DMS114 treated with DMSO at 0.1 percent for 48 hours (cell line): ENCODE measurements at regions not wholly inside any gene's neighbourhood (a gene's known extent, or its start where the extent isn't known, plus 50 kb on each side); places are given as distances from the start of the nearest gene placed in this dataset.

Experiments used
- DNase-seq: peaks from one replicate; lab custom pipeline; 2025; ENCODE audit not compliant: unreplicated experiment; lab: John Stamatoyannopoulos, UW

DNA sequence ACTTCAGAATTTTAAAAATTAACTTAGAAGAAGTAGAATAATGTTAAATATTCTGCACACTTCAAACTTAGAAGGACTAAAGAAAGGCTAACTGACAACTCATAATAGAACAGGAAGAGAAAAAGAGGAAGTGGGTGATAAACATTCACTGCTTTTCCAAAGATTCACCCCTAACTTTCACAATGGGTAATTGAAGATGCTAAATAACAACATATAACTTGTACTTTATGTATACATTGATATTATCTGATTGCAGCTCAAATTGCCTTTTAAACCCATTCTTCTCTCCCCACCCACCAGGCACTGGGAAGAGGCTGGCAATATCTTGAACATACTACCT is 376.6 kb downstream of the EFNA5 start:
- no peak for DNase-seq

DNA sequence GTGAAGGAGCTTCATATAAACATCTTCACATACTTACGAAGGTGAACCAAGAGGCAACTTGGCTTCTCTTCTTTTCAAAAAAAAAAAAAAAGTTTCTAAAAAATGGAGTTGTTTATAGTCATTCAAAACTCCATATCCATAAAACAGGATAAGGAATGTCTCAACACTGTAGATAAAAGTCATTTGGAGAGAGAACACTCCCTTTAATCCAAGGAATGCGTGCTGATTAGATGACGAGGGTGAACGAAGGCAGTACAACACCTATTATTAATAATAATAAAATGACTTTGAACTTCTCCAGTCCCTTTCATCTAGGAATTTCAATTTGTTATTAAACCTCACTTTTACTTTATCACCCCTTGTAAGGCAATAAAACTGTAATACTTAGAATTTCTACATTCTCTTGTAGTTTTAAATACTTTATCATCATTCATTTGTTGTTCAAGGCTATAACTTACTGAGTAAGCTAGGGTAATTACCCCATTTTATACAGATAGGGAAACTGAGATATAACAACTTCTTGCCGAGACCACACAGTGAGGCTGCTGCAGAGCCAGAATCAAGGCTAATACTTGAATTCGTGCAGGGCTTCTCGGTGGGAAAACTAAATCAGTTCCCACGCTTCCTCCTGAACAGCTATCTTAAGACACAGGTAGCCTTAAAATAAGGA is 377.1 kb downstream of the EFNA5 start:
- DNase-seq, result no peak

DNA sequence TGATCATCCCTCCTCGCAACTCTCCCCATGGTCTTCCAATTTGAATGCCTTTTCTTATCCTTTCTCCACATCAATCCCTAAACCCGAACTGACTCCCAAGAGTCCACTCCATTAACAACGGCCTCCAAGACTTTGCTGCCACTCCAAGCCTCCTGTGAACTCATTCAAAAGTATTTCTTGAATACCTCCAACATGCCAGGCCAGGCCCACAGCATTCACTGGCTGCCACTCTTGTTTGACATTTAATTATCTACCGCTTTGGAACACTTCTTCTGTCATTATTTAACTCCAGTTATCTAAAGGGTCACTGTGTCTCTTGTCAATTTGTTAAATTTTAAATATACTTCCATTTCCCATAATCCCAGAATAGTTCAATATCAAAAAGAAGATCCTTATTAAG is 378.9 kb downstream of the EFNA5 start:
- no peak for DNase-seq

DNA sequence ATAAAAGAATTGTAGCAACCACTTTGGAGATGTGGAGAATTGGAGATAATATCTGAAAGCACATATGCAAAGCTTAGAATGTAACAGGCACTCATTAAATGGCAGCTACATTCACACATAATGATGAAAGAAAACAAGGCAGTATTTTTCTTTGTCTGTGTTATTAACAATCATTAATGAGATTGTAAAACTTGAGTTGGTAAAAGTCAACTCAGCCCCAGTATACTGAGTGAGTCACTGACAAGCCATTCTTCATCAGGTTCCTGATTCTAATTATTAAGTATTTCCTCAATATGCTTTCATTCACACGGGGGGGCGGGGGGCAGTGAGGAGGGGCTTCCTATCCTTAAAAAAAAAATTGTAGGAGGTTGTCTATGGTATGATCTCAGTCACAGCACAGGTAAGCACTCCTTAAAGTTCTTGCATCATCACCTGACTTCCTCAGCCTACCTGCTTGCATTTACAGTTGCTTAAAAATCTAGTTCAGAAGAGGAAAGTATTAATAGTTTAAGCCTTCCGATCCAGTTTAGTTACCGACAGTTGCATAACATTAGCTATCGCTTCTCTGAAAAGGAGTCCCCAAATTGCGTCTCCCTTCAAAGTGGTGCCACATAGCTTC is 379.8 kb downstream of the EFNA5 start:
- DNase-seq, result no peak

DNA sequence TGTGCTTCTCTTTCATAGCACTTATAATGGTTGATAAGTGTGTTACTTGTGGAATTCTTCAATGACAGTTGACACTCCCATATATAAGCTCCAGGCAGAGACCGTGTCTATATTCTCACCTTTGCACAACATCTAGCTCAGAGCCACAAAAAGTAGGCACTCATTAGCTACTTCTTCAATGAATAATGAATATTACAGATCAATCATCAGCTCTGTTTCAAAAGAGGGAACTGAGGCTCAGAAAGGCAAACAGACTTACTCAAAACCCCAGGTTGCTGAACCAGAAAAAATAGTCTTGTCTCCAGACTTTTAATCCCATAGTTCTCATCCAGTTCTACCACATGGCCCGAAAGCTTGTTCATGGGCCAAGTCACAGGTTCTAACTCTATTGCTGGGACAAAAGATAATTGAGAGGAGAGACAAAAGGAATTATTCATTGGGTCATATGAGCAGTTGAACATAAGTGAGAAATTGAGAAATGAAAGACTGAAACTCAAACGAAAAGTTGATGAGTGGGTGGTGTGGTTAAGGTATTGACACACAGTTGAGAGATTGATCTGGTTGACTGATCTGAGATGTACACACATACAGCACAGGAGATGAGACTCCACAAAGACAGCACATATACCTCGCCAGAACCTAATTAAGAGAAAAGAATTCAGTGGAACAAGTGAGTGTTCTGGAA is 381.6 kb downstream of the EFNA5 start:
- no peak for DNase-seq

DNA sequence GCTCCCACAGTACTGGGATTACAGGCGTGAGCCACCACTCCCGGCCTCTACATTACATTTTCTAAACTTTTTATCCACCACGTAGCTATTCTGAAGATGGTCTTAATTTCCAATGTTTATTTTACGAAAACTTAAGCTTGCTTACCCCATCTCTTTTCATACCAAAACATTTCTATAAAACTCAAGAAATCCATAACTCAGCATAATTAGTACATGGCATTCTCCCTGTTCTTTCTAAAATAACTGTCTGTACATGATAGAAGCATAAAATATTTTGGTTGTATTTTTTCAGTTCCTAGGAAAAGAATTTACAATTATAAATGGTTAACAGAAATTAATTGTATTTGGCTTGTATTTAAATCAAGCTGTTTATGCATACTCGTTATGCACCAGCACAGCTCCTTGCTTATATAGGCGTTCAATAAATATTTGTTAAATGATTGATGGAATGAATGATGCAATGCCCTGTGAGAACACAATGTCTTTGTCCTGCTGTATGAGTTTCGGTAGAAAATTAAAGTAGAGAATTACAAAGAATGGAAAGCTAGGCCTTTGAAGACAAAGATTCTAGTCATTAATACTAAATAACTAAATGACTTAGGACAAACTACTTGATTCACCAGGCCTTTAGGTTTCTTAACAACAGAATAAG is 384.2 kb downstream of the EFNA5 start:
- no peak for DNase-seq

DNA sequence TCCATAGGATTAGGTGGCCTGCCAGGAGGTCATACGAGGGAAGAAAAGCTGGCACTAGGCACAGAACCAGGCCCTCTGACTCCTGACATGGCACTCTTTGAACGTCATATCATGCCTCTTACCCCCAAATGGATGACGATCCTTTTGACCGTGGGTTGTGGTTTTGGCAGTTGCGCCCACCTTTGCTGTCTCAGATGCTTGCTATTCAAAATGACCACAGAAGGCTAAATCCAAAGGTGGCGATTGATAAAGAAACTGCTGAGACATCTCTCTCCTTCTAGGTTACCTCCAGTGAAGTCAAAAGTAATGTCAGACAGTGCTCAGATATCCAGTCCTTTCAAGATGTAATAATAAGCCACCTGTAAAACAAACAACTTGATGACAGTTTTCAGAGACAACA is 385.0 kb downstream of the EFNA5 start:
- DNase-seq, result no peak

DNA sequence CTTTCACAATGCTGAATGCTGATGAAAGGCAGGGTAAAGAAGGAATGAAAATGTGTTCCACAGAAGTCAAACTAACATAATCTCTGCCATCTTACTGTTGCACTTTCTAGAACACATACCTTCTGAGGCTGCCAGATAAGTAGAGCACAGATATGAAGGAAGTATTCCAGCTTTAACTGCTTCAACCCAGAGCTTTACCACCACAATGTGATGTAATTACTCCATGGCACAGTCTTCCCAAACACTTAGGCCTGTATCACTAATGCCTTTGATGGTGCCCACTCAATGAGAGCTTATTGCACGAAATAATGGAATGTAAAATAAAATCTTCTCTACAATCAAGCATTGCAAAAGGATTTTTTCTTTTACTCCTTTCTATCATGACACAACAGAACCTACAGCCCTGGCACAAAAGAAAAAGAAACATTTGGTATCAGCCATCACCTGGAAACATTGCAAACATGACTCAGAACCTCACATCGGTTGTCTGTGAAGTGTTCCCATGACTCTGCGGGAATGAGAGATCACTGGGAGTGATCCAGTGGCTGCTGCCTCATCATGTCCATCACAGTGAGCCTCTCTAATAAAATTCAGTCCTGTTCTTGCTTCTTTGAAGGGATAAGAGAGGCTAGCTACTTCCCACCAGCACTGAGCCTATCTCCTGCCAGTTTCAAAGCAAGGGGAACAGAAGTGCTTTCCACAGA is 385.8 kb downstream of the EFNA5 start:
- DNase-seq, result no peak

DNA sequence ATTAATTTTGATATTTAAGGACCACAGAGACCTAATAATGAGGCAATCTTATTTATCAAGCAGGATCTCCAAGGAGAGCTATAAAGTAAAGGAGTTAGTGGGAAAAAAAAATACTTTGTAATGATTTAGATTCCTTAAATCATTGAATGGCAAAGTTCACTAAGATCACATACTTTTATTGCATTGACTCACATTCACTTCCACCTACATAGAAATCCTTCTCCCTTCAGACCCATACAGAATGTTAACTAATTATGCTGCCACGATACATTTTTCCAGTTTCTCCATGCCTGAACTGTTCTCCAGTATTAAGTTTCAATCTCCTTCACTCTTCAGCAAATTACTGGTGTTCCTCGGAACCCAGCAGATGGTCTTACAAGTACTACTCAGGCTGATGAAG is 388.7 kb downstream of the EFNA5 start:
- DNase-seq, result no peak

DNA sequence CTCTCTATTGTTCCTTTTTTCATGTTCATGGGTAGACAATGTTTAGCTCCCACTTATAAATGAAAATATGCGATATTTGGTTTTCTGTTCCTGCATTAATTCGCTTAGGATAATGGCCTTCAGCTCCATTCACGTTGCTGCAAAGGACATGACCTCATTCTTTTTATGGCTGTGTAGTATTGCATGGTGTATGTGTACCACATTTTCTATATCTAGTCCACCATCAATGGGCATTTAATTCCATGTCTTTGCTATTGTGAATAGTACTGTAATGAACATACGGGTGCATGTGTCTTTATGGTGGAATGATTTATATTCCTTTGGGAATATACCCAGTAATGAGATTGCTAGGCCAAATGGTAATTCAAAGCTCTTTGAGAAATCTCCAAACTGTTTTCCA is 392.0 kb downstream of the EFNA5 start:
- no peak for DNase-seq

DNA sequence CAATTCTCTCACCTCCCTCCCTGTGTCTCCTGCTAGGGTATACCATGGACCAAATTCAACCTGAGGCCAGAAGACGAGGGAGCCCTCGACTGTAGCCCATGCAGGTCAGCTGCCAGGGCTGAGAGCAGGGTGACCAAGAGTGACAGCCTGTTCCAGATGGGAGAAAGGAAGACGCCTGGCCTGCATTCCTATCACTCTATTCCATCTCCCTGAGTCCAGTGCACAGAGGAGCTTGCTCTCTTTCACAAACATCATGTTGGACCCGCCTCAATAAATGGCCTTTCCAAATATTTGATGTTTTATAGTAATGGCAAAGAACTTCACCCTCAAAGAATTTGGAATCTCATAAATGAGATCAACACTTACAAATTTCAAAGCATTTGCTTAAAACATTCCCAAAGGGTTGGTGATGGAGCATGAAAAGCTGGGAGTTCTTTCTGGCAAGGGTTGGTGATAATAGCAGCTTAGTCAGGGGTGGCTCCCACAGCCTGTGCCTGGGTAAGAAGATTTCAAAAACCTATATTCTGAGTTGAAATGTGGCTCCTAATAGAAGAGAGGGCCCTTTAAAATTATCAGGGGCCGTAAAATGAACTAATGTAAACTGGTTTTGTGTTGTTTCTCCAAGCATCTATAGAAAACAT is 393.1 kb downstream of the EFNA5 start:
- no peak for DNase-seq

DNA sequence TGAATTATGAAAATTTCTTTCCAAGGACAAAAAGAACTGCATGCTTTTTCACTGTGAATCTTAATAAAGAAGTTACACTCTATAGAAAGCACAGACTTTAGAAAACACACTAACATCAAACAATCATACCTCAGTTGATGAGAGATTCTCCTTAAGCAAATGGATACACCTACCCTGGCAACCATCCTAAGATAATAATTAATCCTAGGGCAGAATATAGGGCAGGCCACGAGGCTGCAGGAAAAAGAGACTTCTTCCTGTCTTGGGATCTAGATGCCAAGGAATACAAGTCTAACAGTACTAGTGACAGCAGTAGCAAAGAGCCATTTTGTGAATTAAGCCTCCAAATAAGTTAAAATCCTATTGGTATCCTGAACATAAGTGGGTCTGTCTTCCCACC is 395.4 kb downstream of the EFNA5 start:
- no peak for DNase-seq

DNA sequence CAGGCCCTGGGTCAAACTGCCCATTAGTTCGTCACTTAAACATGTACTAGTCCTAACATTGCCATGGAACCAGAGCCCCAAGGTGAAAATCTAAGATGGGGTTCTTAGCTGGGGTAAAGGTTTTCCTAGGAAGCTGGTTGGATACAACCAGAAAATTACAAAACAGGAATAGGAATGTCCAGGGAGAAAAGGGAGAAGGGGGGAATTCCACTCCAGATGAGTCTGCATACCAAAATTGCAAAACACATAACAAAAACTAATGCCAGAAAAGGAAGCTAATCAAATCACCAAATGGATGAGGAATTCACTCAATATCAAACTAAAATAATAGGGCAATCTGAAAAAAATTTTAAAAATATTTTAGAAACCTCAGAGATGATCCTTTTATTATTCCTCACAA is 396.2 kb downstream of the EFNA5 start:
- no peak for DNase-seq

DNA sequence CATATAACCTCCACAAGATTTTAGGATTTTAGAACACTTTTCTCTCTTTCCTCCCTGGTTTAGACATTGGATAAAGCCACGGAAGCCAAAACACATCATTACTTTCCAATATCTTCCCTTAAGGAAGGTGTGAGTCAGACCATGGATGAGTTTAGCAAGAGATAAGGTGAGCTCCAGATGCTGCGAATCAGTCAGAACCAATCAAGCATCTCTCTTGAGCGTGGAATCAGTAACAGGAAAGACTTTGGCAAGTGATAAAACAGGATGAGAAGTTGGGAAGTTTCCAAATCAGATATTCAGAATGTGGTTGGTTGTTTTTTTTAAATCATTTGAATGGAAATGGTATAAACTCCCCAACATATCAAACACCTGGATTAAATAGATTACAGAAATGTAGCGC is 397.8 kb downstream of the EFNA5 start:
- no peak for DNase-seq

DNA sequence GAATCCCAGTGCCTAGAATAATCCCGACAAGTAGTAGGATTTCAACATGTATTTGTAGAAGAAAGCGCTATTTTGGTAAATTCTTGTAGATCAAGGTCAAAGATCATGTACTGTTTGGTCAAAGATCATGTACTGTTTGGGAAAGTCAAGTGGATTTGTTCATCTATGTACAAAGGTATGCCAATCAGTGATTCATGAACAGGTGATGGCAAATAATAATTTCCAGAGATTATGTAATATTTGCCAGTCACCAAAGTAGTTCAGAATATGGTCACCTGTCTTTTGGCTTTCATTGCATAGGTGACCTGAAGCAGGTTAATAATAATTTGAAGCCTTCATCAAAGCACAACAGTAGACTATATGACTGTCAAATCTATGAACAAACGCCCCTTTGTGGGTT is 398.2 kb downstream of the EFNA5 start:
- no peak for DNase-seq

DNA sequence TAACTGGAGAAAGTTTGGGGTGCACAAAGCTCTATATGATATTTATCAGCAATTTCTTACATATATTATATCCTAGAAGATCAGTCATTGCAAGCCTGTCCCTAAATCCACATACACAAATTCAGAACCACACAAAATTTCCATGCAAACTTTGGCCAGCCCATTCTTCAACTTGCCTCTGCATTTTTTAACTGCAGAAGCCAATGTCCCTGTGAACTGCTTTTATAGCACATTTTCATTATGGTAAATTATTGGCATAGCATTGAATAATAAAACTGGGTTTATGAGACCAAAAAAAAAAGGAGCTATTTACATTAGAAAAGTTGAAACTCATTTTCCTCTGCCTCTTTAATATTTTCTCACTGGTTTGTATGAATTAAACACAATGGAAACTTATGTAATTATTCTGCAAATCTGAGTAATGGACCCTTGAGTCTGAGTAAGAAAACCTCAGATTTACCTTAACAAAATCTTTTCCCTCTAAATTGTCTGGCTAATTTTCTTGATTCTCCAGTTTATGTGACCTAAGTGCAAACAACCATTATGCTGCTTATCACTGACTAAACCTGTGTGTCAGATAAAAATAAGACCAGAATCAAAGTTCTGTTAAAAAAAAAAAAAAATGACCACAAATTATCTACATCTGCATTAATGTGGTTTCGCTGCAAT is 398.9 kb downstream of the EFNA5 start:
- DNase-seq, result no peak

DNA sequence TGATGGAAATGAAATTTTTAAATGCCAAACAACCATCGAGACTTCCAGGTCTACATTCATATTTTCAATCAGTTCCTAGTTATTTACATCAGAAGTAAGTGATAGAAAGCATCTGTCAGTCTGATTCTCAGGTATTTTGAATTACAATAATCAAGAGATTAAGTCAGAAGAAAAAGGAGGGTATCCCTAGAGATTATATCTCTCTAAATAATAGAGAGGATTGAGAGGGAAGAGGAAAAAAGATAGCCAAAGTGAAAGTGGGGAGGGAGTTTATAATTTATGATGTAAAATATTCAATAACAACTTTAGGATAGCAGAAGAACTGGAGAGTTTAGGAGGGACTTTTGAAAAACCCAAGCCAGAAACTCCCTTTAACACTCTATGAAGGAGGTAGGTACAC is 400.2 kb downstream of the EFNA5 start:
- DNase-seq, result no peak

DNA sequence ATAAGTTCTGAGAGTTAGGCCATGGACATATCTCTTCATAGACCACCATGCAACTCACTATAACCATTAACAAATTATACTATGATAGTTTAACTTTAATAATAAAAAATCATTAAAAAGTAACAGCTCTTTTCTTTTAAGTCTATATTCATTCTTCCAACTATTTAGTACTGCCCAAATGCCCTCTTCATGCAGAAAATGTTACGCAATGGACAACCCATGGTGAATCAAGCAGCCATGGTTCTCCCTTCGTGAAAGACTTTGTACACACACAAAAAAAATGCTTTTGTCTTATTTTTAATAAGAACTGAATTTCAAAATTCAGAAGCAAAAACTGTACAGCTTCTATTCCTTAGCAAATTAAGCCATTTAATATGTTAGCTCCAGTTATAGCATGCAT is 401.1 kb downstream of the EFNA5 start:
- no peak for DNase-seq

DNA sequence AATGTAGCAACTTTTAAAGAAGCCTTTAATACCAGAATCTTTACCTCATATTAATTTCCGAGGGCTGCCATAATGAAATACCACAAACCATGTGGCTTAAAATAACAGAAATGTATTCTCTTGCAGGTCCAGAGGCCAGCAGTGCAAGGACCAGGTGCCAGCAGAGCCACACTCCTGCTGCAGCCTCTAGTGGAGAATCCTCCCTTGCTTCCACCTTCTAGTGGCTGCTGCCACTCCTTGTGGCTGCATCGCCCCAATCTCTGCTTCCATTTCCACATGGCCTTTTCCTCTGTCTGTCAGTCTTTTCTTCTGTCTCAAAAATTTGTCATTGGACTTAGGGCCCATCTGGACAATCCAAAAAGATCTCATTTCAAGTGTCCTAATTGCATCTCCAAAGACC is 401.5 kb downstream of the EFNA5 start:
- DNase-seq, result no peak

DNA sequence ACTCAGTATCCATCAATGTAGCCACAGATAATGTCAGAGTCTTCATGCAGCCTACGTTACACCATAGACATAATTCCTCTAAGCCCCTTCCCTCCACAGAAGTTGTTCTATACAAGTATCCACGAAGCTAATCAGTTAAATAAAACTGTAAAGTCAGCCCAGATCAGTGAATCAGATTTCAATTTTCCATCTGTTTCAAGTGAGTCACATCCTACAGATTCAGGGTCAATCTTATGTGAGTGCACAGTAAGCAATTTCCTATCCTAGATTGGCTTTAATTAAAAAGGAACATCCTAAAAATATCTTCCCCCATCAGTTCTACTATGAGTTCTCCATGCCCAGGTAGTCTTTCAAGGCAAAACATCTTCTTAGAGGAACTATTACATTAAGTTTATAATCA is 402.5 kb downstream of the EFNA5 start:
- DNase-seq, result no peak

DNA sequence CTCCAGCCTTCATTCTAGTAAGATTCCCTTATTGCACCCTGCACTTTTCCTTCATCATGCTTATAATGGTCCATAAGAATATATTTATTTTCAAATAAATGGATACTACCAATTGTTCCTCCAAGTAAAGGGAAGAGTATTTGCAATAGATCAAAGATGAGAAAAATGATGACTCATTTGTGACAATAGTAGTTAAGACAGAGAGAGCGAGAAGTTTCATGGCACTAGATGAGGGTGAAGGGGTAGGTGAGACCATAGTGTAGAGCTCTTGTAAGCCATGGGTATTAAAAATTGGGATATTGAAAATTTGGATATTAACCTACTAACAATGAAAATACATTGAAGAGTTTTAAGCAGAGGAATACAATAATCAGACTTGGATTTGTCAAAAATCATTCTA is 404.6 kb downstream of the EFNA5 start:
- no peak for DNase-seq
